Suppressor macrophage (primary cell): ENCODE measurements at regions not wholly inside any gene's neighbourhood (a gene's known extent, or its start where the extent isn't known, plus 50 kb on each side); places are given as distances from the start of the nearest gene placed in this dataset.
"Not testable (repeated sequence)": the region's sequence is repeated elsewhere in the genome, so short reads cannot be mapped to it uniquely, and the experiment has no call there.

ENCODE experiments used
- DNase-seq, 4 experiments: peaks; one replicate each; pipeline ENCODE4 v3.0.0-alpha.2; 2020 to 2022

DNA sequence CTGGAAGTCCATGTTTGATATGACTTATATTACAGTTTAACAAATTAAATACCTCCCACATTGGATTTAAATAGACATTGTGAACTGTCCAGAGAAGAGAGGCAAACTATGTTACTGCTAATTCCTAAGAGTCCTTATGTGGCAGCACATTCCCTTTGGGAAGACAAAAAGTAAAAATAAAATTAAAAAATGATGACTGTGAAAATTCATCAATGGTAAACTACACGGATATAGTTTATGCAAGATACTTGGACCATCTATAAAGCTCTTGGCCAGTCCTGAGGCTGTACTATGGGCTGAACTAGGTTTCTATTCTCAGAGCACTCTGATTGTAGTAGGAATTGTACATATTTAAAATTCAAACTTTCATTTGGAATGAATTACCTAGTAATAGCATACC lies 206.4 kb downstream of the LRRK2 start:
- DNase-seq = no peak

DNA sequence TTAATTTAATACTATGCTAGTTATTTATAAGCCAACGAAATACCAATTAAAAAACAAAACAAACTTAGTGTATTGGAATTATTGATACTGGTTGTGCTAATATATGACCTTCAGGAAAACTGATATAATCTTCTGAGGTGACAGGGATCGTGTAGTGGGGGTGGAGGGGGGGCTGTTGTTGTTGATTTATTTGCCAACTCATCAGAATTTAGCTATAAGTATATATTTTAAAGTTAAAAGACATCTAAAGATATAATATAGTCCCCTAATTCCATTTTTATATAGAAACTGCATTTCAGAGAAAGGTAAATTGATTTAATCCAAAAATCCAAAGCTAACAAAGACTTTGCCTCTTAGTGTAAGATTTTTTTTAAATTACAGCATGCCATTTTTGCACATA lies 210.5 kb downstream of the LRRK2 start:
- no peak for DNase-seq

DNA sequence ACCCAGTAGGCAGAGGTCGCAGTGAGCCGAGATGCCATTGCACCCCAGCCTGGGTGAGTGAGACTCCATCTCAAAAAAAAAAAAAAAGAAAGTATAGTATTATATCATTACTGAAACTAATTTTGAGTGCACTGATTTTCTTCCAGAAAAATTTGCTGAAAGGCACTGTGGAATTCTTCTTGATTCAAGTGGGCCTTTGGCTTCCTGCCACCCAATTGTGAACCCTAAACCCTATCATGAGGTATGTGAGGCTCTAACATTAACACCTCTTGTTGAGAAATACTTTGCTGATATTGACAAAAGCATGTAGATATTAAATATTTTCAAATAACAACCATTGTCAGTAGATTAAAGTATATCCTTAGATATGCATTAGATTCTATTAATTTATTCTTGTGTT lies 211.2 kb downstream of the LRRK2 start:
- DNase-seq = no peak

DNA sequence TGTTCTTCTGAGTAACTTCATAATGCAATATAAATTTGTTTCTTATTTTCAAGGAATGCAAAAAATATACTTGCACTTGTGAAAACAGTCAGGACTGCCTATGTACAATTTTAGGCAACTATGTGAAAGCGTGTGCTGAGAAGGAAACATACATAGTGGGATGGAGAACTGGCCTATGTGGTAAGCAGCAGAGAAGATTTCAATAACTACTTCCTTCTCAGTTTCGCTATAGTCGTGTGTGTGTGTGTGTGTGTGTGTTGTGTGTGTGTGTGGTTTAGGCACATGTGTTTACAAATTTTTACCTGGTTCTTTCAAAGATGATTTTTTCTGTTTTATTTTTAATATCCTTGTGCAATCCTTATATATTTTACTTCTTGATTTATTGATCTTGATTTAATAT lies 211.8 kb downstream of the LRRK2 start:
- peak in 3 of 4 experiments; percentile 1 to 2 (median 2) for DNase-seq

DNA sequence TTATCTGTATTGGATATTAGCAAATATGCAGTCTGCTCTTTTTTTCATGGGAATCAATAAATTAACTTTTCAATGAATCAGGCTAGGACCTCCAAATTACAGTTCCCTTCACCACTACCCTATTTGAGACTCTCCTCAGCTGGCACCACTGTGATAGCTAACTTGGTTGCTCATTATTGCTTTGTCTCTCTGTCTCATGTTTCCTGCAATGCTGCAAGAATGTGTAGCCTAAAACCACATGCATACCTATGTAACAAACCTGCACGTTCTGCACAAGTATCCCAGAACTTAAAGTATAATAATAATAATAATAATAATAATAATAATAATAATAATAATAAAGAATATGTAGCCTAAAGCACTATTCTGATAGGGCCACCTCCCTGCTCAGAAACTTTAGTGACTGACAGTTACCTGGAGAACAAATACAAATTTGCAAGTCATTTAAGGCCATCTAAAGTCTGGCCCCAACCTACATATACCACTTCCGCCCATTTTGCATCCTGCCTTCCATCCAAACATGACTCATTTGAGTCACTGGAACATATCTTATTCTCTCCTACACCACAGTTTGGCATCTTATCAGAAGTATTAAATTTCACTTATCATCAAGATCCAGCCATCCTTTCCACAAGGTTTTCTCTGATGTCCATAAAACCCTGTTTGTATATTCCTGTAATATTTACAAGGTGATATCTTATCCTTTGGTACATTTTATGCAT lies 215.1 kb downstream of the LRRK2 start:
- no peak for DNase-seq

DNA sequence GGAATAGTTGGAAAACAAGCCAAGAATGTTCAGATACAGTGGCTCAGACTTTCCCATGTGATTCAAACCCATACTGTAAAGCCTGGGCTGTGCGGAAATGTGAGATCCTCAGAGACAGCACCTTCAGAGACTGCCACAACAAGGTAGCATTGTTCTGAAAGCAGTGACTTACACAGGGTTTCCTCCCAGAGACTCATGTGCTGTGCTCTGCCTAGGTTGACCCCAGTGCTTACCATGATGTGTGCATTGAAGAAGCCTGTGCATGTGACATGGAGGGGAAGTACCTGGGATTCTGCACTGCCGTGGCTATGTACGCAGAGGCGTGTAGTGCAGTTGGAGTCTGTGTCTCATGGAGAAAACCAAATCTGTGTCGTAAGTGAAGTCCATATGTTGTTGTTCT lies 219.4 kb downstream of the LRRK2 start:
- no peak for DNase-seq

DNA sequence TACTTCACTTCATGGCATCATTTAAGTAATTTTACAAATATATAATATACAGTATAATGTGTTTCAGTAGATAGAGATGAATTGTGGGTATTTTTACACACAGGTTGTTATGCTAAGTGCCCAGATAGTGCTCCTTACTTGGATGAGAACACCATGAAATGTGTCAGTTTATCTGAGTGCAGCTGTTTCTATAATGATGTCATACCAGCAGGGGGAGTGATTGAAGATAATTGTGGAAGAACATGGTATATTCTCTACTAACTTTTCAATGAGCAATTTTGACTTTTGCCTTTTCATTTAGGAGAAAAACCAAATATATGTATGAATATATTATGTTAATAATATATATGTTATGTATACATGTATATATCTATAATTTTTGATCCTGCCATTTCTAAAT lies 221.6 kb downstream of the LRRK2 start:
- DNase-seq = peak in 3 of 4 experiments; percentile 1 to 44 (median 26)

DNA sequence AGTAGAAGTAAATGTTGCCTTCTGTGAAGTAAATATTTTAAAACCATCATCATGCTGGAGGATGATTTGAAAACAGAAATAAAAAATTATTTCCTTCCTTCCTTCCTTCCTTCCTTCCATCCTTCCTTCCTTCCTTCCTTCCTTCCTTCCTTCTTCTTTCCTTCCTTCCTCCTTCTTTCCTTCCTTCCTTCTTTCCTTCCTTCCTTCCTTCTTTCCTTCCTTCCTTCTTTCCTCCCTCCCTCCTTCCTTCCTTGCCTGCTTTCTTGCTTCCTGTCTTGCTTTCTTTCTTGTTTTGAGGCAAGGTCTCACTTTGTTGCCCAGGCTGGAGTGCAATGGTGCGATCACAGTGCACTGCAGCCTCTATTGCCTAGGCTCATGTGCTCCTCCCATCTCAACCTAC lies 223.7 kb downstream of the LRRK2 start:
- DNase-seq = not testable (repeated sequence)

DNA sequence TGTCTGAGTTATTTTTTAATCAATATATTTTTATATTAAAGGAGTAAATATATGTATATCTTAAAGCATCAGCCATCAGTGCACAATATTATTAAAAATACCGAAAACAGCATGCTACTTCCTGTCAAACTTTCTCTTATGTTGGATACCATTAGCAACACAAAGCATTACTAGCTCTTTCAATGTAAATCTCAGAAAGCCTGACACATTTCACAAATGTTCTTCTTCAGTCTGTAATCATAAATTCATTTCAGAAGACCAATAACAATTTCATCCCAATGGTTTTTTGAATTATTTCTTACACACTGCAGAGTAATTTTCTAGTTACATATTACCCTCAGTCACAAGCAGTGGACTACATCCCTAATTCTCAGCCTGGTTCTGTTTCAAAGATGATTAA lies 226.9 kb downstream of the LRRK2 start:
- DNase-seq = no peak

DNA sequence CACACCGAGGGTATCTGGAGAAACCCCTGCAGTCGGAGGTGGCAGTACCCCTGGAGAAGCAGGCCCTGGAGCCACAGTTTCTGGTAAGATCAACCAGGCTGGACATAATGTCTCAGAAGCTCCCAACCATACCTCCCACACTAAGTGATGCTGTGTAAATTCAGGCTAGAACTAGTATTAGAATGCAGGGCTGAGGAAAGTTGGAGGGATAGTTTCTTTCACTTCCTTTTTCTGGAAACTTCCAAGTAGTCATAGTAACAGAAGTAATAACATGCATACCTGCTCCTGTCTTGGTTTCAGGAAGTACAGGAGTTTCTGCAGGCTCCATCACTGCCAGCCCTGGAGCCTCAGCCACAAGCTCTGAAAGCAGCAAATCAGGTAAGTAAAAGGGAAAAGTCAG lies 228.1 kb upstream of the CNTN1 start:
- no peak for DNase-seq

DNA sequence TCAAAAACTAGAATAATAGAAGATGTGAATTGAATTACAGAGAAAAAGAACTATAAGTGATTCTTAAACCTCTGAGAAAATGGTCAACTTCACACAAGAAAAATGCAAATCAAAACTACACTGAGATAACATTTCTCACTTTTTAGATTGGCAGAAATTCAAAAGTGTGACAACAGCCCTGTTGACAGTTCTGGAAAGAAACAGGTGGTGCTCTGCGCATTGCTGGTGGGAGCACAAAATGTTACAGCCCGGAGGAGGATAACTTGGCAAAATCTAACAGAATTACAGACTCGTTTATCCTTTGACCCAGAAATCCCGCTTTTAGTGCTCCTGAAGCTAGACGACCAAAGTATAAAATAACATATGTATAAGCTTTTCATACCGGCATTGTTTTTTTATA lies 222.5 kb upstream of the CNTN1 start:
- no peak for DNase-seq

DNA sequence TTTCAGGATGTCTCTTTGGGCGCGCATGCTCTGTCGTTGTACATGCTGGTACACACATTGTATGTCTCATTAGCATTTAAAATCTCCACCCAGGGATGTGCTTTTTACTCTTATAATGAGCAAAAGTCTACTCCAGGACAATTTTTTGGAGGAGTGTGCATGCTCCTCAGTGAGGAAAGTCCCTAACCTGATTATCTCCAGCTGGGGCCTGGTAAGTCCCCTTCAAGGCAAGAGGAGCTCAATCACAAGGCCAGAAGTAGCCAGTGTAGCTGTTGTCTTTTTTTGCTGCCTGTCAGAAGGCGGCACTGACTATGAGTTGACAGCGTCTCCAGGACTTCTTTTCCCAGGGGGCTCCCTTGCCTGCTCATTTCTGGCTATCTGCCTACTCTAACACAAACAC lies 218.3 kb upstream of the CNTN1 start:
- DNase-seq = no peak

DNA sequence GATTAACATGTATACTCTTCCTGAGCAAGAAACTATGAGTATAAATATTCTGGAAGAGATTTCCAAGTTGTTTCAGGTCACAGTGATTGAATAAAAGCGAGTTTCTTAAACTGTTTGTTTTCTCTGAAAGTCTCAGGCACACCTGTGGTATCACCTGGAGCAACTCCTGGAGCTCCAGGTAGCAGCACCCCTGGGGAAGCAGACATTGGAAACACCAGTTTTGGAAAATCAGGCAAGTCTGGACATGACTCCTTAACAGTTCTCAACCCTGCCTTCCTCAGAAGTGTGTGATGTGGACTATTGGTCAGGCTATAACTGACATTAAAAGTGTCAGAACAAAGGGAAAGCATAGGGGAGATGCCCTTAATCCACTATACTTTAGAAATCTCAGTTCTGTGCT lies 217.6 kb upstream of the CNTN1 start:
- DNase-seq = no peak

DNA sequence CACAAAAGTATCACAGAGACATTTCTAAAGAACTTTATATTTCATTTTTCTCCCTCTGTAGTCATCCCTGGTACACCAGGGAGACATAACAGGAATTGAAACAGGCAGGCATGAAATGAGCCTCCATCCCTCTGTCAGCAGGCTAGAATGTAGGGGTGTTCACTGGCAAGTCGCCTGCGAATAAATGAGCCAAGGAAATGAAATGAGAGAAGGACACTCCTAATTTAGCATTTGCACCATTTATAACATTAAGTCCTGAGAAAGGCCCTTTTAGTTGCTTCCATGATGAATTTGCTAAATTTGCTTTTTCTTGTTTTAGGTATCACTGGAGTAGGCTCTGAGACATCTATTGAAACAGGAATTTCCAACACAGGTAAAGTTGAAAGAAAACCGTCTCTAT lies 192.4 kb upstream of the CNTN1 start:
- no peak for DNase-seq

DNA sequence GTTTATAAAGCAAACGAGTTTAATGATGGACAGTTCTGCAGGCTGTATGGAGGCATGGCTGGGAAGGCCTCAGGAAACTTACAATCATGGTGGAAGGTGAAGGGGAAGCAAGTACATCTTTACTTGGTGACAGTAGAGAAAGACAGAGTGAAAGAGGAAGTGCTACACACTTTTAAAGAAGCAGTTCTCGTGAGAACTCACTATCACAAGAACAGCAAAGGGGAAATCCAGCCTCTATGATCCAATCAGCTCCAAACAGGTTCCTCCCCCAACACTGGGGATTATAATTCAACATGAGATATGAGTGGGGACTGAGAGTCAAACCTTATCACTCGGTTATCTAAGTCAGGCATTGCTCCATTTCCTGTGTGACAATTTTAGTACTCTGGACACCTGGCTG lies 189.9 kb upstream of the CNTN1 start:
- peak in 2 of 4 experiments; percentile 18 to 21 for DNase-seq

DNA sequence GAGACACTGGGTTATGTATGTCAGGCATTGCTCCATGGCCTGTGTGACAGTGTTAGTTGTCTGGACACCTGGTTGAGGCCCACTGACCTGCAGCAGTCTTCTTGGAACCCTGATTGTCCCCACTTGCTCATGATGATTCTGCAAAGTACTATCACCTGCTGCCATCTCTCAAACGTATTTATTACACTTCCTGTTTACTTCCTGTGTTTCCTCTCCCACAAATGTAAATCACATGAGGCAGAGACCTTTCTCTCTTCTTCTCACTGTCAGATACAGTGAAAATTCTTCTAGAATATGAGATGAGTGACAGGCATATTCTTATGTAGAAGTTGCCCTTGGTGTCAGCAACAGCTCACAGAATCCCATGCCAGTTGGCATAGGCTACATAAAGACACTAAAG lies 186.9 kb upstream of the CNTN1 start:
- no peak for DNase-seq

DNA sequence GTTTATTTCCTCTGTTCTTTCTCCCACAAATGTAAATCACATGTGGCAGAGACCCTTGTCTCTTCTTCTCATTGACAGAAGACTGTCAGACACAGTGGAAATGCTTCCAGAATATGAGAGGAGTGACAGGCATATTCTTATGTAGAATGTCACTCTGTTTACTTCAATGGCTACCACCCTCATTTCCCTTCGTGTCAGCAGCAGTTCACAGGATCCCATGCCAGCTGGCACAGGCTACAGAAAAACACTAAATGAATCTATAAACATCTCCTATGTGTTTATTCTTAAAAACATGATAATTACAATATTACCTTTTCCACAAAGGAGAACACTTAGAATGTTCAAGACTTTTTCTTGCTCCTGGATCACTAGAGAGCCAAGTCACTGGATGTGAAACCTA lies 183.8 kb upstream of the CNTN1 start:
- no peak for DNase-seq

DNA sequence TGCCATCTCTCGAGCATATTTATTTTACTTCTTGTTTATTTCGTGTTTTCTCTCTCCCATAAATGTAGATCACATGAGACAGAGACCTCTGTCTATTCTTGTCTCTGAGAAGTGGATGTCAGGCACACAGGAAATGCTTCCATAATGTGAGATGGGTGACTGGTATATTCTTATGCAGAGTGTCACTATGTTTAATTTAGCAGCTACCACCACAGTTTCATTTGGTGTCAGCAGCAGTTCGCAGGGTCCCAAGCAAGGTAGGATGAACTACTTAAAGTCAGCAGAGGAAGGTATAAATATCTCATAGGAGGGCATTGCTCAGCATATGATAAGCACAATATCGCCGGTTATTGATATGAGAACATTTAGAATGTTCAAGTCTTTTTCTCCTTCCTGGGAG lies 180.9 kb upstream of the CNTN1 start:
- DNase-seq = no peak

DNA sequence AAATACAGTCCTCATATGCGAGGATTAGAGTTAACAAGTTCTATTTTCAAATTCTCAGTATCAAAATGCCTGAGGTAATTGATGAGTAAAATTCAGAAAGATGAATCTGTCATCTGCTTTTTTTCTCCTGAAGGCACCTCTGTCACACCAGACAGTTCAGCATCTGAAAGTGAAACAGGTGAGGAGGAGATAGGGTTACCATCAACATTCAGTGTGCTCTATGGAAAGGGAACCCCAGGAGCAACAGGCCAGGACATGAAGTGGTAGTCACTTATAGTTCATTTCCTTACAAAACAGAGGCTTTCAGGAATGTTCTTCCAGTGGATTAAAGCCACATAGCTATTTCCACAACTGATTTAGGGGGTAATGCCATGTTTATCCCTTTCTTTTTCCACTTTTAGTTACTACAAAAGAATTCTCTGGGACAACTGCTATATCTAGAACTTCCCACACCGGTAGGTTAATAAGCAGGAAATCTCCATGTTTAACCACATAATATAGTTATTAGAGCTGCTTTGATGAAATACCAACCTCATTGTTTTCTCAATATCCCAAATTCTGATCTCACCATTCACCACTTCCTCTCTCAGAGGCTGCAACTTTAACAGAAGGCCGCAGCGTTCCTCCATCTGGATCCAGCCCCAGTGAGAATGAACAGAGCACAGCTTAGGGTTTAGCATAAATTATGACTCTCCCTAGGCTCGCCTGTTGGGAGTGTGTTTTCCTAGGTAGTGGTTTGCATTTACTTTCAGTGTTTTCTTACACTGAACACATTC lies 177.0 kb upstream of the CNTN1 start:
- peak; percentile 17 to 53 (median 37) for DNase-seq

DNA sequence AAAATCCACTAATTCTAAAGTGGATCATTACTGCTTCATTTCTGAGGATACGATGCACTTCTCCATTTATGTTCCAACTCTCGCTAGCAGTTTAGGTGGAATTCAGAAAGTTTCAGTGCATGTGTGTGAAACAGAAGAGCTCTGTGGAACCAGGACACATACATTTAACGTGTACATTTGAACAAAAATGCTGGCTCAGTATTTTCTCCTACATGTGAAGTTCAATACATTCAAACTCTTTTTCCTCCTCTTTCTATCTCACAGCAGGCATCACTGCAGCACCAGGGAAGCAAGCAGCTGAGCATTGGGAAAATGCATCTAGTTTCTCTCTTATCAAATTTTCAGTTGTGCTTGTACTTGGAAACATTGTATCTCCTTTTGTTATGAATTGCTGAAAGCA lies 169.4 kb upstream of the CNTN1 start:
- no peak for DNase-seq

DNA sequence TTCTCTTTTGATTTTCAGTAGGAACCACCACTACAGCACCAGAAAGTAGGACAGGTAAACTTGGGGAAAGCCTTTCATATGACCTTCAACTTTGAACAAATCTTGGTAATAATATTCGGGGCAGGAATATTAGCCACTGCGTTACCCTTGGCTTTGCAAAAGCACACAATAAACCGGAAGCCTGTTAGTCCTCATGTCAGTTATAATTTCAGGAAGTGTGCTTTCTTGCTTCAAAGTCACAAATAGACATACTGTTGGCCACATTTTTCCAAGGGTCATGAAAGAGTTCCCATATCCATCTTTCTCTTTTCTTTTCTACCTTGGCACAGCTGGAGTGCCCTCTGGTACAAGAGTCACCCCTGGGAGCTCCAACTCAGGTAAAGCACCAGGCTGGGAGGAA lies 167.2 kb upstream of the CNTN1 start:
- peak; percentile 2 to 58 (median 22) for DNase-seq

DNA sequence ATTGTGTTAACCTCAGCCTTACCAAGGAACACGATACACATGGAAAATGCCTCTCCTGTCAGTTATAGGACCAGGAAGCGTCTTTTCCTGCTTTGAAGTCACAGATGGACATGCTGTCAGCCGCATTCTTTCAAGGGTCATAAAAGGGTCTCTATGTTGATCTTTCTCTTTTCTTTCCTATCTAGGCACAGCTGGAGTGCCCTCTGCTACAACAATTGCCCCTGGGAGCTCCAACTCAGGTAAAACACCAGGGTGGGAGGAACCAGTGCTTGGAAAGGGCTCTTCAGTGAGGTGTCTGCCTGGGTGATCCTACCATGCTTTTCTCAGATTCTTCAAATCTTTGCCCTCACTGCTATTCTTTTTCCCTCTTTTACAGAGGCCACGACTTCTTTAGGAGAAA lies 157.4 kb upstream of the CNTN1 start:
- no peak for DNase-seq

DNA sequence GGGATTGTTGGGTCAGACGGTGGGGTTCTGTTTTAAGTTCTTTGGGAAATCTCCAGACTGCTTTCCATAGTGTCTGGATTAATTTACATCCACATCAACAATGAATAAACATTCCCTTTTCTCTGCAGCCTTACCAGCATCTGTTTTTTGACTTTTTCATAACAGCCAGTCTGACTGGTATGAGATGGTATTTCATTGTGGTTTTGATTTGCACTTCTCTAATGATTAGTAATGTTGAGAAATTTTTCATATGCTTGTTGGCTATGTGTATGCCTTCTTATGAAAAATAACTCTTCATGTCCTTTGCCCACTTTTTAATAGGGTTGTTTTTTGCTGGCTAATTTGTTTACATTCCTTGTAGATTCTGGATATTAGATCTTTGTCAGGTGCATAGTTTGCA lies 140.8 kb upstream of the CNTN1 start:
- no peak for DNase-seq

DNA sequence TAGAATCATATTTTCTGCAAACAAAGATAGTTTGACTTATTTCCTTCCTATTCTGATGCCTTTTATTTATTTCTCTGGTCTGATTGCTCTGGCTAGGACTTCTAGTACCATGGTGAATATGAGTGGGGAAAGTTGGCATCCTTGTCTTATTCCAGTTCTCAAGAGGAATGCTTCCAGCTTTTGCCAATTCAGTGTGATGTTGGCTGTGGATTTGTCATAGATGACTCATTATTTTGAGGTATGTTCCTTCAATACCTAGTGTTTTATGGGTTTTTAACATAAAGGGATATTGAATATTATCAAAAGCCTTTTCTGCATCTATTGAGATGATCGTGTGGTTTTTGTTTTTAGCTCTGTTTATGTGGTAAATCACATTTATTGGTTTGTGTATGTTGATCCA lies 139.4 kb upstream of the CNTN1 start:
- DNase-seq = no peak

DNA sequence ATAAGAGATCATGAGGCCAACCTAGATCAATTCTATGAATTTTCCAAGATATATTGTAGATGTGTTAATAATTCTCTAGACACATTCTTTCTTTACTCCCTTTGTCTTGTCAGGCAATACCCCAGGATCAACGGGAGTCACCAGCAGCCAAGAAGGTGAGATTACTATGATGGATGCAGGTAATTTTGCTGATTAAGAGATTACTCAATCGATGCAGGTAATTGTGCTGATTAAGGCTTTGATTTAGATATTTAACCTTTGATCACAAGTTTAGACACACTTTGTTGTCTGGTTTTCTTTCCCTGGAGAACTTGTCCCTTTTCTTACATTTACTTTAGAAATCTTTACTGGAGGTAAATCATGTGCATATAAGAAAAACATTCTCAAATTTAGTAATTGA lies 134.3 kb upstream of the CNTN1 start:
- no peak for DNase-seq
